HG03575 (cell line): ENCODE measurements at regions not wholly inside any gene's neighbourhood (a gene's known extent, or its start where the extent isn't known, plus 50 kb on each side); places are given as distances from the start of the nearest gene placed in this dataset.
A peak's percentile ranks its signal among the peaks of the same experiment; 100 is the strongest.
"Not testable (repeated sequence)": the region's sequence is repeated elsewhere in the genome, so short reads cannot be mapped to it uniquely, and the experiment has no call there.

ENCODE experiments used
- ATAC-seq: cut with Tn5 transposase; IDR thresholded peaks from one replicate; pipeline ENCODE4 v1.9.1; 2021; ENCODE audit not compliant: unreplicated experiment, insufficient number of reproducible peaks, low FRiP score; ENCODE audit errors: extremely low read depth

- ATAC-seq = no peak
Observed at GRCh38 chr5:125085797-125086505, 339.5 kb upstream of the ZNF608 start.

DNA sequence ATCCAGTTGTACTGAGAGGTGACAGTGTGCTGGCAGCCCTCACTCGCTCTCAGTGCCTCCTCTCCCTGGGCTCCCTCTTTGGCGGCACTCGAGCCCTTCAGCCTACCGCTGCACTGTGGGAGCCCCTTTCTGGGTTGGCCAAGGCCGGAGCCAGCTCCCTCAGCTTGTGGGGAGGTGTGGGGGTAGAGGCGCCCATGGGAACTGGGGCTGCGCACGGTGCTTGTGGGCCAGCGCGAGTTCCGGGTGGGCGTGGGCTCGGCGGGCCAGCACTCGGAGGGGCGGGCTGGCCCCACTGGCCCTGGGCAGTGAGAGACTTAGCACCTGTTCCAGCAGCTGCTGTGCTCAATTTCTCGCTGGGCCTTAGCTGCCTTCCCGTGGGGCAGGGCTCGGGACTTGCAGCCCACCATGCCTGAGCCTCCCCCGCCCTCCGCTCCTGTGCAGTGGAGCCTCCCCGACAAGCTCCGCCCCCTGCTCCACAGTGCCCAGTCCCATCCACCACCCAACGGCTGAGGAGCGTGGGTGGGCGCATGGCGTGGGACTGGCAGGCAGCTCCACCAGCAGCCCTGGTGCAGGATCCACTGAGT is 342.2 kb upstream of the ZNF608 start:
- no peak for ATAC-seq

GRCh38 chr5:125092138-125092537 is 345.7 kb upstream of the ZNF608 start:
- not testable (repeated sequence) for ATAC-seq

DNA sequence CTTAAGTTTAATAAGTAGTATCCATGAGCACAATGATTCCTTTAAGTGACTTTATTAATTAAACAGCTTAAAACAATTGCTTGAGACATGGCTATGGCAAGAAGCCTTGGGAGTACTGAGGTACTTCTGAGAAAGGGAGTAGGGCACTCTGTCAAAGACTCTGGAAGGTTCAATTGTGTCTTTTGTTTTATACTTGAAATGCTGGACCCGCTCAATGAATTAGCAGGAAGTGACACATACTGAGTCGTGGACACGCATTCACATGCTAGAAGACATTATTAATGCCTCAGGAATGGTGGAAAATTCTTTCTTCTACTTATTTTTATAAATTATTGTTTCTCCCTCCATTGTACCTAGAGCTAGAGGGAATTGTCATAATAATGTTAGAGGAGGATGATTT is 347.3 kb upstream of the ZNF608 start:
- ATAC-seq = no peak

DNA sequence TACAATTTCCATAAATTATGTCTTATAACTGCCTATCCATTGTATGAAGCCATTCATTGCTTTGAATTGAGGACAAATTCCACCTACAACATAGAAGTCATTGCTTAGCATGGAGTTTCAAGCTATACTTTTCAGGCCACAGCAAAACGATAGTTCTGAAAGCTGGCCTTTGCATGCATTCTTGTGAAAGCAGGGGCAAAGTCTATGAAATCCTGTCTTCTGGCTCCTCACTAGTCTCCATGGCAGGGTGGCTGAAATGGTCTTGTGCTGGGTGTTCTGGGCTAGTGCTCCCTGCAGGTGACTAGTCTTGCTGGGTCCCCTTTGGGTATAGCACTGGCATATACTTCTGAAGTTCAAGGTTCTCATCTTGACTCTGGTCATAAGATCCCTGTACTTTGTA is 353.9 kb upstream of the ZNF608 start:
- ATAC-seq = no peak

DNA sequence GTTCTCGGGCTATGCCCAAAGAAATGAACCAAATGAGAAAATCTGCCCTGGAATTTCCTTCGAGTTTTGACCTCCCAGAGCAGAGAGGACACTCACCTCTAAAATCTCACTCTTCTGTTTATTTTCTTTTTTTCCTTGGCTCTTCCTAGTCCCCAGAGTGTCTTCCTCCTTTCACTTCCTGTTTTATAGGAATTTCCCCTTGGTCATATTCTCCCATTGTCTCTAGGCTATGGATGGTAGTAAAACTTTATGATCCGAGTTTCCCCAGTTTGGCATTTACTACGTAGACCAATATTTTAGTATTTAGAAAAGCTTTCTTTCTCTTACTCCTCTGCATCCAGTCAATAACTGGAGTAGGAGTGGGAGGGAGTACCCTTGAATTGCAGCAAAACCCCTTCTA is 354.5 kb upstream of the ZNF608 start:
- no peak for ATAC-seq

GRCh38 chr5:125103459-125103858 is 357.0 kb upstream of the ZNF608 start:
- no peak for ATAC-seq

- no peak for ATAC-seq
Observed at GRCh38 chr5:125106271-125106670, 359.8 kb upstream of the ZNF608 start.

DNA sequence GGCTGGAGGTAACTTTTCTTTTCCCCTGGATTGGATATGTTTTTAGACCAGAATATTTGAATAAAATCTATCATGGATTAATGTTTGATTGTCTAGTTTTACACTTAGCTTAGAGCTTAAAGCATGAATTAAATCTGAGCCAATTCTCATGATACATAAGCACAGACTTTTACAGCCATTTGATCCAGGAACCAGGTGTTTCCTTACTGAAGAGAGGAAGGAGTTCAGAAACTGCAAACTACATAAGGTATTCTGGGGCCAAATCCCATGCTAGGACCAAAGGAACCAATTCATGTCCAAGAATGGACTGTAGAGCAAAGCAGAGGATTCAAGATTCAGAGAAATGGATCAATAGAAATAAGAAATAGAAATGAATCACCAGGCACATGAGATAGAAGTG is 360.4 kb upstream of the ZNF608 start:
- ATAC-seq = no peak

GRCh38 chr5:125109293-125109692 is 362.9 kb upstream of the ZNF608 start:
- ATAC-seq = no peak

GRCh38 chr5:125109816-125110215 is 363.4 kb upstream of the ZNF608 start:
- ATAC-seq = no peak

DNA sequence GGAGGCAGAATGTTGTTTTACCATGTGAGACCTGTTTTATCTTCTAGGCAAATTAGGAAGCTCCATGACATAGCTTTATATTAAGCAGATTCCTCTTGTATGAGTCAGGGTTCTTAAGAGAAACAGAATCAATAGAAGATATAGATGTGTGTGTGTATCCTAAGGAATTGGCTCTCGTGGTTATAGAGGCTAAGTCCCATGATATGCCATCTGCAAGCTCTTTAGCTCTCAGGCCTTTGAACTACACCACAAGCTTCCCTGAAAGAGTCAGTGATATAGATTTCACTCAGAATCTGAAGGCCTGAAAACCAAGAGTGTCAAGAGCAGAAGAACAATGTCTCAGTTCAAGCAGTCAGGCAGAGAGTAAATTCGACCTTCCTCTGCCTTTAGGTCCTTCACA is 365.8 kb upstream of the ZNF608 start:
- no peak for ATAC-seq

DNA sequence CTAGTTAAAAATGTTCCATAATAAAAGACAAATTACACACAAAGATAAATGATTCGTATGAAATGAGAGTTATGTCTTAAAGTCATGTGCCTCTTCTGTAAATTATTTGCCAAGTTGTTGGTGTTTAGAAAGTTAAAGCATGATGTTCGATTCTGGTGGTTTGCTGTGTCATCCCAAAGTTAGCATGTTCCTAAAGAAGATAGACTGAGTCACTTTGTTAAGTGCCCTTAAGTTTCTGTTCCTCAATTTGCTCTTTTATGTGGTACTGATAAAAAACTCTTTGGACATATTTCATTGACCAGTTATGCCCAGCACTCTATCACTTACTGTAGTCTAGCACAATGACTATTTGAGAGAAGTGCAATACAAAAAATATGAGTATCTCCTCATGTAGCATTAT is 366.9 kb upstream of the ZNF608 start:
- ATAC-seq = peak; percentile 79

- ATAC-seq = no peak
Observed at GRCh38 chr5:125115195-125115525, 368.7 kb upstream of the ZNF608 start.

DNA sequence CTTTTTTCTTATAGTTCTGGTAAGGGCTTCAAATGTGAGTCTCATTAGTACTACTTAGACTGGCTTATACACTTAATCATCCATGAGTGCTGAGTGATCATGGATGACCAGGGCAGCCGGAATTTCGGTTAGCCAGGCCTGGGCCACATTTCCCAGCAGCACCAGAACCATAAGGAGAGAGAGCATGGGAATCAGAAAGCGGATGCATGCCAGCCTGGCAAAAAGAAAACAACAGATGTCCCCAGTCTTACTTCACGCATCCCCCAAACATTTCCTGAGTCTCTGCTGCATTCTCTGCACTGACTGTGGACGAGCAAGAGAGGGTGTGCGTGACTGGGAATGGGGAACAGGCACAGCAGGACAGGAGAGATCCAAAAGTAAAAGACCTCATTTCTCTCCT is 371.1 kb upstream of the ZNF608 start:
- ATAC-seq = no peak

DNA sequence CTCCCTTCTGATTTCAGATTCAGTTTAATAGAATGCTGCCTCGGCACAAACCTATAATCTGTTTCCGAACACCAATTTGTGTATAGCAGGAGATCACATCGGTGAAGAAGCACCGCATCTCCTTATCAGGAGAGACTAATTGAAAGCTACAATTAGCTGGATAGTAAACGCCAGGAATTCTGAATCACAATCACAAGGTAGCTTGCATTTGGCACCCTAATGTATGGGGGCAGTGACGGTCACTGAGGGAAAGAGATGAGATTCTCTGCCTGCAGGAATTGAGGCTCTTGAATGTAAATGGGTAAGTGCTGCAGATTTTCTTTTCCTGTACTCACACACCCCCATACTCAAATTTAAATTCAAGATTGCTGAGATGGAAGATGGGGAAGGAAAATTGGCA is 373.6 kb upstream of the ZNF608 start:
- ATAC-seq = no peak

GRCh38 chr5:125125031-125125823 is 378.8 kb upstream of the ZNF608 start:
- no peak for ATAC-seq

DNA sequence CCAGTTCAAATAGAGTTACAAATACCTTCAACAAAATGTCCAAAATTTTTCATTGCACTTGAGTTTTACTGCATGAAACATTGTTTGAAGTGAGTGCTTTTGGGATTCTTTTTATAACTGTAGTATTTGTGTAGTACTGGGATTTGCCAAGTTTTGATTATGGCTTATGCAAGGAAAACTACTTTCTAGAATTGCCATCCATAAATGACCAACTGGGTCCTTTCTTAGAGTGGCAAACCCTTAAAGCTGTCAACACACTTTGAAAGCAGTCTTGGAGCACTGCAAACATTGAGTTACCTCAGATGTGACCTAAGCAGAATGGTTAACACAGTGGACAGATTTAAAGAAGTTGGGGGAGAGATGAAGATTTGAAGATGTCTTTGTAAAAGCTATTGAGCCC is 379.6 kb upstream of the ZNF608 start:
- no peak for ATAC-seq

- ATAC-seq = no peak
Observed at GRCh38 chr5:125129151-125129806, 382.8 kb upstream of the ZNF608 start.

DNA sequence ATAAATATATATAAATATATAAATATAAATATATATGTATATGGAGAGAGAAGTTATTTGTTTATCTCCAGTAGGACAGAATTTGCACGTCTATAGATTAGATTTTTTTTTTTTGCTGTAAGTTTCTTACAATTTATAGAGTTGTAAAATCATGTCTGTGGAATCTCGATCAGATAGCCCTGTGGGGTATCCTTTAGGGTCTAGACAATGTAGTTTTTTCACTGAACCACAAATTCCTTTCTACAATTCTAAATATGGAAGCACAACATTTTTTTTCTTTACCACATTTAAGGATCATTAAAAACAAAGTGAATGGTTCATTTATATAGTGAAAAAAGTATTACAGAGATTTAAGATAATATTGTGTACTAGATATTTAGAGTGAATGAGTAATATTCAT is 384.2 kb upstream of the ZNF608 start:
- ATAC-seq = no peak
